ENCODE measurements at regions not wholly inside any gene's neighbourhood (a gene's known extent, or its start where the extent isn't known, plus 50 kb on each side); places are given as distances from the start of the nearest gene placed in this dataset.

DNA sequence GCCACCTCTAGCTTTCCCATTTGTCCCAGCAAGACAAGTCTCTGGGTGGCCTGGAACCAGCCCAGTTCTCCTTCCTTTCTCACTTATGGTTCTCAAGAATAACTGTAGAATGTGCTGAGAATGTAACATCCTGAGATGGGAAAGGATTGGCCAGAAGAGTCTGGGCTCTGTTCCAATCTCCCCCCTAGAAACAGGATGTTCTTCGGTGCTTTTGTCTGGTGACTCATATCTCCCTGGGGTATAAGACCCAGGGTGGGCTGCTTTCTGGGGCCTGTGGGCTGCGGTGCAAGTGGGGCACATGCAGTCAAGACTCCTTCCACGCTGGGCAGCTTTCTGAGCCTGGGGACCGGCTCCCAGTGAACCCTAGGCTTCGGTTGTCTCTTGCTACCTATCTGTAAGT lies 251.2 kb upstream of the POU3F1 start:
- Histone ChIP-seq H3K9me3 (ENCODE audit: insufficient read depth, low read length) (no peaks in the 10 kb centered on the region), H3K27me3 (ENCODE audit: low read length) (no peaks in the 10 kb centered on the region), H2AFZ (ENCODE audit: low read depth, low read length, severe bottlenecking) (no peak overlapping the region), H3K4me2 (ENCODE audit: low read depth, low read length, poor library complexity, severe bottlenecking) (no peak overlapping the region), H3F3A (ENCODE audit: insufficient read depth) (no peaks in the 10 kb centered on the region), H4K20me1 (ENCODE audit: low read depth, low read length) (no peaks in the 10 kb centered on the region), H3K9ac (ENCODE audit: low read length) (no peak overlapping the region), H3K4me3 (ENCODE audit: insufficient read depth, low read length, poor library complexity, severe bottlenecking) (no peak overlapping the region), H3K36me3 (ENCODE audit: low read length) (no peaks in the 10 kb centered on the region), H3K9me2 (replicated peaks; ENCODE audit: insufficient read depth, low read length) (no peaks in the 10 kb centered on the region), H3K79me2 (ENCODE audit: insufficient read depth, low read length) (no peaks in the 10 kb centered on the region), H3K27ac (ENCODE audit: low read depth, low read length) (no peak overlapping the region)
- TF ChIP-seq, protein P1, sequence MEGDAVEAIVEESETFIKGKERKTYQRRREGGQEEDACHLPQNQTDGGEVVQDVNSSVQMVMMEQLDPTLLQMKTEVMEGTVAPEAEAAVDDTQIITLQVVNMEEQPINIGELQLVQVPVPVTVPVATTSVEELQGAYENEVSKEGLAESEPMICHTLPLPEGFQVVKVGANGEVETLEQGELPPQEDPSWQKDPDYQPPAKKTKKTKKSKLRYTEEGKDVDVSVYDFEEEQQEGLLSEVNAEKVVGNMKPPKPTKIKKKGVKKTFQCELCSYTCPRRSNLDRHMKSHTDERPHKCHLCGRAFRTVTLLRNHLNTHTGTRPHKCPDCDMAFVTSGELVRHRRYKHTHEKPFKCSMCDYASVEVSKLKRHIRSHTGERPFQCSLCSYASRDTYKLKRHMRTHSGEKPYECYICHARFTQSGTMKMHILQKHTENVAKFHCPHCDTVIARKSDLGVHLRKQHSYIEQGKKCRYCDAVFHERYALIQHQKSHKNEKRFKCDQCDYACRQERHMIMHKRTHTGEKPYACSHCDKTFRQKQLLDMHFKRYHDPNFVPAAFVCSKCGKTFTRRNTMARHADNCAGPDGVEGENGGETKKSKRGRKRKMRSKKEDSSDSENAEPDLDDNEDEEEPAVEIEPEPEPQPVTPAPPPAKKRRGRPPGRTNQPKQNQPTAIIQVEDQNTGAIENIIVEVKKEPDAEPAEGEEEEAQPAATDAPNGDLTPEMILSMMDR (IDR thresholded peaks at IDR 0.05; ENCODE audit: insufficient read depth, low read length, poor library complexity, severe bottlenecking), result no peak

DNA sequence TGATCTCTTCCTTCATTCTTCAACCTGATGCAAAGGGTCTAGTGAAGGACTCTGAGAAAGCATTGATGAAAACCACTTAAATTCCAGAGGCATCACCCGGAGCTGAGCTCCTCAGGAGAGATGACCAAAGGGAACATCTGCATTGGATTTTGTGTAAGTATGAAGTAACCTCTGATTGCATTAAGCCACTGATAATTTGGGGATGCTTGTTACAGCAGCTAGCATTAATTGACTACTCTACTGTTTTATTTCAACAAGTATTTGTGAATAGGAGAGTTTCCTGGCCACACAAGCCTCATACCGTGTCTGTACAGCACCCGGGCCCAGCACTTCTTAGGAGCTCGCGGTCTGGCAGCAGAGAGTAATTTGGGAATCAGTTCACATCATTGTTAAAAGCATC lies 250.7 kb upstream of the POU3F1 start:
- Histone ChIP-seq H3K36me3 (ENCODE audit: low read length) (no peaks in the 10 kb centered on the region), H3K9me3 (ENCODE audit: insufficient read depth, low read length) (no peaks in the 10 kb centered on the region), H3K27me3 (ENCODE audit: low read length) (no peaks in the 10 kb centered on the region), H3K4me2 (ENCODE audit: low read depth, low read length, poor library complexity, severe bottlenecking) (no peak overlapping the region), H2AFZ (ENCODE audit: low read depth, low read length, severe bottlenecking) (no peak overlapping the region), H3K27ac (ENCODE audit: low read depth, low read length) (no peak overlapping the region), H3K9me2 (replicated peaks; ENCODE audit: insufficient read depth, low read length) (no peaks in the 10 kb centered on the region), H3F3A (ENCODE audit: insufficient read depth) (no peaks in the 10 kb centered on the region), H4K20me1 (ENCODE audit: low read depth, low read length) (no peaks in the 10 kb centered on the region), H3K4me3 (ENCODE audit: insufficient read depth, low read length, poor library complexity, severe bottlenecking) (no peak overlapping the region), H3K9ac (ENCODE audit: low read length) (no peak overlapping the region), H3K79me2 (ENCODE audit: insufficient read depth, low read length) (no peaks in the 10 kb centered on the region)
- TF ChIP-seq, protein P1 (IDR thresholded peaks at IDR 0.05; ENCODE audit: insufficient read depth, low read length, poor library complexity, severe bottlenecking), result no peak
- no peak for TF ChIP-seq EZH2phosphoT487 (conservative IDR thresholded peaks at IDR 0.05; ENCODE audit: low read length)

DNA sequence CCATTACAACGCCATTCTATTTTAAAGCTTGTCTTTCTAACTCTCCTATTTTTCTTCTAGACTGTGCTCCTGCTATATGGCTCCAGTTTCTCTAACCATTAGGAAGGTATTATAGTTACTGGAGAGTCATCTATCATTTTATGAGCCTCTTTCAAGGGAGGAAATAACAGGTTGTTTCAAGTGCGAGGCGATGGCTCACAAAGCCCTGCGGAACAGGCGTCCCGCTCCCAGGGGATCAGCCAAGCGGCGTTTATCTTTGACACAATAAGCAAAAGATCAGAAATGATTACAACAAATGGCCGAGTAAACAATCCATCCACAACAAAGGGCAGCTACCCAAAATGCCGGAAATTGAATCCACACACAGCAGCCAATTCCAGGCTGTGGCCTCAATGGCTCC lies 249.5 kb upstream of the POU3F1 start:
- Histone ChIP-seq H3K4me2 (ENCODE audit: low read depth, low read length, poor library complexity, severe bottlenecking) (no peak overlapping the region), H3K9me2 (replicated peaks; ENCODE audit: insufficient read depth, low read length) (no peaks in the 10 kb centered on the region), H3K9ac (ENCODE audit: low read length) (no peak overlapping the region), H3K36me3 (ENCODE audit: low read length) (no peaks in the 10 kb centered on the region), H3K4me3 (ENCODE audit: insufficient read depth, low read length, poor library complexity, severe bottlenecking) (no peak overlapping the region), H2AFZ (ENCODE audit: low read depth, low read length, severe bottlenecking) (no peak overlapping the region), H3K9me3 (ENCODE audit: insufficient read depth, low read length) (no peaks in the 10 kb centered on the region), H3K27ac (ENCODE audit: low read depth, low read length) (no peak overlapping the region), H3K79me2 (ENCODE audit: insufficient read depth, low read length) (no peaks in the 10 kb centered on the region), H3K27me3 (ENCODE audit: low read length) (no peaks in the 10 kb centered on the region), H4K20me1 (ENCODE audit: low read depth, low read length) (no peaks in the 10 kb centered on the region), H3F3A (ENCODE audit: insufficient read depth) (no peaks in the 10 kb centered on the region)
- no peak for TF ChIP-seq EZH2phosphoT487 (conservative IDR thresholded peaks at IDR 0.05; ENCODE audit: low read length)
- TF ChIP-seq, protein P1 (IDR thresholded peaks at IDR 0.05; ENCODE audit: insufficient read depth, low read length, poor library complexity, severe bottlenecking), result no peak

DNA sequence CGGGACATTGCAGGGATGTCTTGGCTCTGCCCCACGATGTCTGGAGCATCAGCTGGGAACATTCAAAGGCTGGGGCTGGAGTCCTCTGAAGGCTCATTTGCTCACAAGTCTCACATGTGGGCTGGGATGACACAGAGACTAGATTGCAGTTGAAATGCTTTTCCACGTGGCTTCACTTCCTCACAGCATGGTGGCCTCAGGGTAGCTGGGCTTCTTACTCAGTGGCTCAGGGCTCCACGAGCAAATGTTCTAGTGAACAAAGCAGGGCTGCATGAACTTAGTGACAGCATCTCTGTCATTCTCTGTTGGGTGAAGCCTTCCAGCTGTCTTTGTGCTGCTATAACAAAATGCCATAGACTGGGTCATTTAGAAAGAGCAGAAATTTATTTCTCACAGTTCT lies 247.0 kb upstream of the POU3F1 start:
- H4K20me1 ChIP-seq (ENCODE audit: low read depth, low read length), result no peaks in the 10 kb centered on the region
- no peak overlapping the region for H3K4me3 ChIP-seq (ENCODE audit: insufficient read depth, low read length, poor library complexity, severe bottlenecking)
- H3K79me2 ChIP-seq (ENCODE audit: insufficient read depth, low read length), result no peaks in the 10 kb centered on the region
- no peak overlapping the region for H2AFZ ChIP-seq (ENCODE audit: low read depth, low read length, severe bottlenecking)
- no peak overlapping the region for H3K9ac ChIP-seq (ENCODE audit: low read length)
- no peaks in the 10 kb centered on the region for H3K36me3 ChIP-seq (ENCODE audit: low read length)
- no peaks in the 10 kb centered on the region for H3K9me3 ChIP-seq (ENCODE audit: insufficient read depth, low read length)
- H3K27ac ChIP-seq (ENCODE audit: low read depth, low read length), result no peak overlapping the region
- no peaks in the 10 kb centered on the region for H3F3A ChIP-seq (ENCODE audit: insufficient read depth)
- H3K27me3 ChIP-seq (ENCODE audit: low read length), result no peaks in the 10 kb centered on the region
- no peaks in the 10 kb centered on the region for H3K9me2 ChIP-seq (replicated peaks; ENCODE audit: insufficient read depth, low read length)
- no peak overlapping the region for H3K4me2 ChIP-seq (ENCODE audit: low read depth, low read length, poor library complexity, severe bottlenecking)
- no peak for TF ChIP-seq EZH2phosphoT487 (conservative IDR thresholded peaks at IDR 0.05; ENCODE audit: low read length)
- TF ChIP-seq, protein P1 (IDR thresholded peaks at IDR 0.05; ENCODE audit: insufficient read depth, low read length, poor library complexity, severe bottlenecking), result no peak
